GM12878 (cell line): ENCODE measurements at regions not wholly inside any gene's neighbourhood (a gene's known extent, or its start where the extent isn't known, plus 50 kb on each side); places are given as distances from the start of the nearest gene placed in this dataset.

Source experiments
- CTCF ChIP-seq, 3 experiments: IDR thresholded peaks in 2 of 3; conservative IDR thresholded peaks in 1 of 3; 2 replicates each; pipeline ENCODE4 v1.5.1; 2011; ENCODE audit warnings: low read depth in 3 of 3, low read length in 3 of 3, mild to moderate bottlenecking in 3 of 3, control low read depth in 2 of 3, moderate library complexity in 2 of 3, inconsistent platforms in 1 of 3, mixed read lengths in 1 of 3; ENCODE audit not compliant: control insufficient read depth in 2 of 3, insufficient read depth in 1 of 3; ENCODE audit errors: extremely low read depth in 1 of 3
- MEF2A ChIP-seq: IDR thresholded peaks from 2 replicates; pipeline ENCODE4 v1.6.1; 2011; ENCODE audit warnings: low read depth, mild to moderate bottlenecking, low read length, moderate library complexity; ENCODE audit not compliant: insufficient read depth
- POLR2A ChIP-seq: IDR thresholded peaks from 2 replicates; pipeline ENCODE4 v1.6.1; 2011; ENCODE audit warnings: low read depth, mild to moderate bottlenecking, low read length

GRCh38 chr12:19659086-19659485, 219.8 kb downstream of the AEBP2 start:
- TF ChIP-seq POLR2A (no peak), CTCF (IDR thresholded peaks at IDR 0.05 in 2 of 3, conservative IDR thresholded peaks at IDR 0.05 in 1 of 3; ENCODE audit: control insufficient read depth in 2 of 3, extremely low read depth in 1 of 3, insufficient read depth in 1 of 3, low read depth in 3 of 3, low read length in 3 of 3) (no peak), MEF2A (no peak)
